Anterior cingulate cortex (tissue), 58 donors: ENCODE measurements at regions not wholly inside any gene's neighbourhood (a gene's known extent, or its start where the extent isn't known, plus 50 kb on each side); places are given as distances from the start of the nearest gene placed in this dataset.
"Not testable (repeated sequence)": the region's sequence is repeated elsewhere in the genome, so short reads cannot be mapped to it uniquely, and the experiment has no call there.

Experiments used
- DNase-seq, 58 donors: peaks; one replicate each; lab custom pipeline; 2025; lab: John Stamatoyannopoulos, UW

- DNase-seq = no peak
These were observed 831.1 kb upstream of the NCAM2 start for GRCh38 chr21:20167059-20167458.

GRCh38 chr21:20169812-20170576 is 828.2 kb upstream of the NCAM2 start:
- DNase-seq = no peak

- DNase-seq = no peak
These were observed 812.0 kb upstream of the NCAM2 start for GRCh38 chr21:20186186-20186585.

GRCh38 chr21:20187028-20187427 is 811.2 kb upstream of the NCAM2 start:
- DNase-seq = no peak

- DNase-seq = not testable (repeated sequence)
These were observed 796.9 kb upstream of the NCAM2 start for GRCh38 chr21:20201323-20201722.

GRCh38 chr21:20207335-20207734 is 790.9 kb upstream of the NCAM2 start:
- DNase-seq = no peak

- DNase-seq = no peak
These were observed 782.2 kb upstream of the NCAM2 start for GRCh38 chr21:20215959-20216358.

GRCh38 chr21:20220586-20220985 is 777.6 kb upstream of the NCAM2 start:
- DNase-seq = no peak

GRCh38 chr21:20221981-20222380 is 776.2 kb upstream of the NCAM2 start:
- not testable (repeated sequence) for DNase-seq

GRCh38 chr21:20236649-20237048 is 761.6 kb upstream of the NCAM2 start:
- DNase-seq = not testable (repeated sequence)

- DNase-seq = no peak
These were observed 748.8 kb upstream of the NCAM2 start for GRCh38 chr21:20249401-20249800.

- DNase-seq = no peak
These were observed 747.9 kb upstream of the NCAM2 start for GRCh38 chr21:20250337-20250736.

- peak in 1 of 58 donors; percentile 6 for DNase-seq
These were observed 744.9 kb upstream of the NCAM2 start for GRCh38 chr21:20253261-20253660.

GRCh38 chr21:20254964-20255363 is 743.2 kb upstream of the NCAM2 start:
- no peak for DNase-seq

GRCh38 chr21:20257052-20257740 is 741.0 kb upstream of the NCAM2 start:
- no peak for DNase-seq

GRCh38 chr21:20258542-20258941 is 739.7 kb upstream of the NCAM2 start:
- DNase-seq = no peak

GRCh38 chr21:20259031-20259867 is 739.0 kb upstream of the NCAM2 start:
- peak in 2 of 58 donors; percentile 5 to 24 for DNase-seq

- DNase-seq = no peak
These were observed 738.1 kb upstream of the NCAM2 start for GRCh38 chr21:20260124-20260523.

GRCh38 chr21:20261364-20261763 is 736.8 kb upstream of the NCAM2 start:
- DNase-seq = no peak

- DNase-seq = no peak
These were observed 732.3 kb upstream of the NCAM2 start for GRCh38 chr21:20265707-20266440.

GRCh38 chr21:20266441-20266710 is 731.8 kb upstream of the NCAM2 start:
- DNase-seq = no peak
